HUES64 (cell line): ENCODE measurements at regions not wholly inside any gene's neighbourhood (a gene's known extent, or its start where the extent isn't known, plus 50 kb on each side); places are given as distances from the start of the nearest gene placed in this dataset.
"Not testable (repeated sequence)": the region's sequence is repeated elsewhere in the genome, so short reads cannot be mapped to it uniquely, and the experiment has no call there.

Source experiments
- H3K27ac ChIP-seq: 2 replicates; pipeline ENCODE4 v1.7.0; 2013; ENCODE audit warnings: low read depth, low read length, inconsistent platforms
- H3K27me3 ChIP-seq: 2 replicates; pipeline ENCODE4 v1.6.1; 2013; ENCODE audit warnings: mild to moderate bottlenecking, low read length; ENCODE audit not compliant: insufficient read depth
- H3K36me3 ChIP-seq: 2 replicates; pipeline ENCODE4 v1.6.1; 2013; ENCODE audit warnings: mild to moderate bottlenecking, low read length; ENCODE audit not compliant: insufficient read depth
- H3K4me1 ChIP-seq: 2 replicates; pipeline ENCODE4 v1.6.1; 2013; ENCODE audit warnings: mild to moderate bottlenecking, low read length, moderate library complexity; ENCODE audit not compliant: insufficient read depth
- H3K4me3 ChIP-seq: 2 replicates; pipeline ENCODE4 v1.5.1; 2013; ENCODE audit warnings: mild to moderate bottlenecking, low read length, moderate library complexity
- H3K9ac ChIP-seq: 2 replicates; pipeline ENCODE4 v1.6.1; 2013; ENCODE audit warnings: mild to moderate bottlenecking, low read depth, low read length
- H3K9me3 ChIP-seq: 2 replicates; pipeline ENCODE4 v1.6.1; 2013; ENCODE audit warnings: low read depth, low read length; ENCODE audit not compliant: insufficient read depth
- WGBS: fragments of 150-250, 120-280 bp; methylation state at CpG from one replicate; pipeline ENCODE4 v1.1.7; 2013; ENCODE audit warnings: missing lambda C conversion rate; 5-methylcytosine and 5-hydroxymethylcytosine counted together

DNA sequence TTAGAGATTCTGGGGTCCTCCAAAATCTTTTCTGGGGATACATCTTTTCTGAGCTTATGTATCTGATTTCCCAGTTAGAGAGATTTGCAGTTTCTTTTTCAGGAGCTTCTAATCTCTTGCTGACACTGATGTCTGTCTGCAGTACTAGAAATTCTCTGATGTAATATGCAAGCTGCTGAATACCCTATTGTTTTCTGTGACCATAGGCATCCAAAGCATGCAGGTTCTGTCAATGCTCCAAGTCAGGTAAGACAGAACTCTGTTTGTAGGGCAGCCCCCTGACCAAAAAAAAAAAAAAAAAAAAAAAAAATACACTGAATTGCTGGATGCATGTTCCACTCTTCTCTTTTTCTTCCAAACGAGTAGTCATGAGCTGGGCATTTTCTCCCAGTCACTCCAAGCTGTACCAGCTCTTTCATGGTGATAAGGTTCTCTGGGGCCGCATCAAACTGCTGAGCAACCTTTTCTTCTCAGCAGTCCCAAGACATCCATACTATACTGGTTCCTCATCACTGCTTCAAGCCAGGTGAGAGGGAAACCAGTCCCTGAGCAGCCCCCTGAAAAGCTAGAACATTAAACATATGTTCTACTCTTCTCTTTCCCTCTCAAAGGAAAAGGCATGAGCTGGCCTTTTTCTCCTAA, 354.9 kb upstream of the ANKRD20A1 start:
- not testable (repeated sequence) for H3K4me3 ChIP-seq, H3K27me3 ChIP-seq, H3K27ac ChIP-seq, H3K9me3 ChIP-seq, H3K4me1 ChIP-seq, H3K9ac ChIP-seq, H3K36me3 ChIP-seq
- WGBS, result no CpG with 5 or more reads among the region's 2 CpGs

DNA sequence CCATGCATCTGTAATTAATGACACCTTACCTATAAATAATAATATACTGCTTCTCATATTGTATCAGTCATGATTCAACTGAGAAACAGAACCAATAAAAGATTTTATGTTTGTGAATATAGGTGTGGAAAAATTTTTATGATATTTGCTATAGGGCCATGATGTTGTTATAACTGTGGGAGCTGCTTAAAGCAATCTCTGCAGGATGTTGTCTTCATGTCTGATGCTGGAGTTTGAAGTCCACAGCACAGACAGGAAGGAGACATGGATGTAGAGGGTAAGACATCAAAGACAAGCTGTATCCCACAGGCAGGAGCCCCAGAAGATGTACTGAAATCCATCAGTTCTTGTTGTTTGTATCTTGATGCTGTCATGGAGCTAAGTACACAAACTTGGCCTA, 366.7 kb upstream of the ANKRD20A1 start:
- H3K9ac ChIP-seq, H3K36me3 ChIP-seq, H3K4me3 ChIP-seq, H3K27me3 ChIP-seq, H3K4me1 ChIP-seq, H3K9me3 ChIP-seq, H3K27ac ChIP-seq: not testable (repeated sequence)

DNA sequence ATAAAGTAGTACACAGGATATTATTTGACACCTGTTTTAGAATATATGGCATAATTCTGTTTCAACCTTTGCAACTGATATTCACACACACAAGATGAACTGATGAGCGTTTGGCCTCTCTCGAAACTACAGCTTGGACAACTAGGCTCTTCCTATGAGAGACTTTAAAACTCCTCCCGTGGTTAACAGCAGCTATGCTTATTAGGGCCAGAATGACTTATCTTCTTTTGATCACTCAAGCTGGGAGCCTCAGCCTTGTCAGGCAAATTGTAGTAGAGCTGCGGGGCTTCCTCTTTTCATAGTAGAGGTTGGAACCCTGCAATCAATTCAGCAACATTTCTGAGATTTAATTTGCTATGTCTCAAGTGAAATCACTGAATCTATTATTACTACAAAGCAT, 381.3 kb upstream of the ANKRD20A1 start:
- no CpG with 5 or more reads among the region's 4 CpGs for WGBS

DNA sequence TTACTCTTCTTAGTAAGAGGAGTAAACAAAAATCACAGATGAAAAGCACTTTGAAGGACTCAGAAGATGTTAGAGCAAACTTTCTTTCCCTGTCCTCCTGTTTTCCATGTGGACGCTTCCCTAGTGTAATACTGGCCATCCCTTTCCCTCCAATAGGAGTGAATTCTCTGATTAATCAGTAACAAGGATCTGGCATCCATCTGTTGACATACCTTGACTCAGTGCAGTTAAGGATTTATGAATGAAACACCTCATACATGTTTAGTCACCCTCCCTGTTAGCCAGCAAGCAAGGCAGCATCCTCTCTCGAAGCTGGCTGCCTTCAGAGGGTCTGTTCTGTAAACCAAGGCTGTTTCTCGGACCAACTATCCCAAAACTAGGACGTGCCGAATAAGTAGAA, 388.0 kb upstream of the ANKRD20A1 start:
- H3K9me3 ChIP-seq, H3K27ac ChIP-seq, H3K4me3 ChIP-seq, H3K4me1 ChIP-seq, H3K9ac ChIP-seq, H3K27me3 ChIP-seq, H3K36me3 ChIP-seq: not testable (repeated sequence)
- WGBS, result no CpG with 5 or more reads among the region's 5 CpGs

More for the DNA sequence above, 381.3 kb upstream of the ANKRD20A1 start:
- H3K9me3 ChIP-seq, H3K27ac ChIP-seq, H3K36me3 ChIP-seq, H3K4me3 ChIP-seq, H3K4me1 ChIP-seq, H3K9ac ChIP-seq, H3K27me3 ChIP-seq: not testable (repeated sequence)

DNA sequence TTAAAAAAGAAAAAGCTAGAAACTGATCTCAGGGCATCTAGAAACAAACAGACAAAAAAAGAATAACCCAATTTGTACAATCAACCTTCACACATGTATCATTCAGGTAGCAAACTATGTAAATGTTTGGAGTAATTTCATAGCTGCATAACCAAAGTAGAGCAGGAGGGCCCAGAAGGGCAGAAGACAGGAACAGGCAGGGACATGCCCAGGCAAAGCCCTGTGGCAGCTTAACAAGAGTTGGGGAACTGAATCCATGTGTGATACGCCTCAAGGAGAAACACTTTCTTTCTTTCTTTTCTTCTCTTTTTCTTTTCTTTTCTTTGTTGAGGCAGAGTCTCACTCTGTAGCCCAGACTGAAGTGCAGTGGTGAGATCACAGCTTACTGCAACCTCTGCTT, 390.4 kb upstream of the ANKRD20A1 start:
- H3K9me3 ChIP-seq, H3K27ac ChIP-seq, H3K4me3 ChIP-seq, H3K9ac ChIP-seq, H3K36me3 ChIP-seq, H3K4me1 ChIP-seq, H3K27me3 ChIP-seq: not testable (repeated sequence)
- no CpG with 5 or more reads among the region's 1 CpG for WGBS

DNA sequence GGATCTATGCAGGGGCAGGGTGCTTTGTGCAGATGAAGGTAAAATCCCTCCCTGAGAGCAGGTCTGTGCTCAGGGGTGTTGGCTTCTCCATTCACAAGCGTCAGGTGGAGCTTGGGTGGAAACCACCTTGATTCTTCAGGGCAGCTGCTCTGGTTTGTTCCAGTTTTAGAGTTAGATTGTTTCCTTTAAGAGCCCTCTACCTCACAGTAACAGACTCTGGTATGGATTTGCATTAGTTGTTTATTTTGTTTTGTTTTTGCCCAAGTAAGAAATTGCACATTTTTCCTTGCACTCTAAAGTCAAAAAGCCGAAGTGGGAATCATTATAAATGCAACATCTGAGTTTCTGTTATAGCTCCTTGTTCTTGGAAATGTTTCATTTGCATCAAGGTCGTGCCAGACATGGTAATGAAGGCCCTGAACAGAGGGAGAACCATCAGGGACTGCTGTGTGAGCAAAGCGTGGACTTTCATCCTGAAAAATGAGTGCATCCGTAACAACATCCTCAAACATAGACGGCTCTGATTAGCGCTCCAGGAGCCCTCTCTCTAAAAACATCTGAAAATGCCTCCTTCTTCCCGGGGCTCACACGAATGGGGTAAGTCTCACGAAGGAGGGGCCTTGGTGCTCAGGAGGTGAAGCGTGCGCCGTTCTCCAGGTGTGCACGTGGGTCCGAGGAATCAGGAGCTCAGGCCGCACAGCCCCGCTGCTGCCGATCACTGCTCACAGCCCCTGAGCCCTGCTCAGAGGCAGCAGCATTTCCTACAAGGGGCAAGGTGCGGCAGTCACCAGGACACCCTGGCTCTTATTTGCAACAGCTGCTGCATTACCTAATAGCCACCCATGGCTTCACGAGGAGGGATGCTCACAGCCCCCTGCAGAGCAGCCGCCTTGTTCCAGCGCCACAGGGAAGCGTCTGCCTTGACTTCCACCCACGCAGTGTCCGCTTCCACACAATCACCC, 396.7 kb upstream of the ANKRD20A1 start:
- H3K36me3 ChIP-seq, H3K4me3 ChIP-seq, H3K9ac ChIP-seq, H3K27ac ChIP-seq, H3K9me3 ChIP-seq, H3K27me3 ChIP-seq, H3K4me1 ChIP-seq: not testable (repeated sequence)
- WGBS, result no CpG with 5 or more reads among the region's 25 CpGs

DNA sequence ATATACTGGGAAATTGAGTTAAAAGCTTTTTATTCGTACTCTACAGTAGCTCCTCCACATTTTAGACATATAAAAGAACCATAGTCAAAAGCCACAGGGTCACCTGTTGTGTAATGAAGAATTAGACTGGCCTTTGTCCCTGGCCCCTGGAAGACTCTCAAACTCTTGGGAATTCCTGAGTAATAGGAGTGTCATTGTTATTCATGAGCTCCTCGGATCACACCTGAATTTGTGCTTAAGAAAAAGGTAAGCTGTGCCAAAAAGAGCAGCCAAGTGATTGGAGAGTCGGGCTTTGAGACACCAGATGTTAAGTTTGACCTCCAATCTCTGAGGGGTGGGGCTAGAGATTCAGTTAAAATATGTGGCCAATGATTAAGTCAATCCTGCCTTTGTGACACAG, 405.8 kb upstream of the ANKRD20A1 start:
- not testable (repeated sequence) for H3K27ac ChIP-seq, H3K36me3 ChIP-seq, H3K9me3 ChIP-seq, H3K4me3 ChIP-seq, H3K4me1 ChIP-seq, H3K27me3 ChIP-seq, H3K9ac ChIP-seq
- no CpG with 5 or more reads among the region's 3 CpGs for WGBS

DNA sequence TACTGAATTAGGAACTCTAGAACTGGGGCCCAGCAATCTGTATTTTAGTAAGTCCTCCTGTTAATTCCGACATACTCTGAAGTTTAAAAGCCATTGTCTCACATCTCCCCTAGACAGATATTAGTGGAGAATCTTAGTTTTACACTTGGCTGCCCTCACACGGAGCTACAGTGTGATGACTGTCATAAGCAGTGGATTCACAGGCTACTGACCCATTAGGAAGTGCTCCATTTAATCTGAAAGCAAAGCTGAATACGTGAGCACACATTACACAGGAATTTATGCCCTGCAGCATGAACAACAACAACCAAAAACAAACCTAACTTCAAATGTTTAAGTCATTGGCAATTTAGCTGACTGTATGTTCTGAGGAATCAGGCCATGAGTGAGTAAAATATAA, 416.4 kb upstream of the ANKRD20A1 start:
- not testable (repeated sequence) for H3K36me3 ChIP-seq, H3K9me3 ChIP-seq
- WGBS, result no CpG with 5 or more reads among the region's 3 CpGs

DNA sequence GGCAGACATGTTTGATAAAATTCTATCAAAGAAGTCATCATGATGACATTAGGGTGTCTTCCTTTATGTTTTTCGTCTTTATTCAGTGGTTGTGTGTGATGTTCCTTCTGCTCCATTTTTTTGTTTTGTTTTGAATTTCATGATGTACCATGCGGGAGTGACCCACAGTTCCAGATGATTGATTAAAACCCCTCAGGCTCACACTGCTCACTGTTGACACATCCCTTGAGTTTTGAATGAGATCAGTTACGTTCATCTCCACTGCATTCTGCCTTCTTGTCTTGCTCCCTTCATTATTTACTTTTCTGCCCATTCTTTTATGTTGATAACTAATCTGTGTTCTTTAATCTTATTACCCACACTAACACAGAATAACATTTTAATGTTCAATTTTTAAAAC, 421.7 kb upstream of the ANKRD20A1 start:
- no CpG with 5 or more reads among the region's 3 CpGs for WGBS

More for the DNA sequence above, 416.4 kb upstream of the ANKRD20A1 start:
- not testable (repeated sequence) for H3K27me3 ChIP-seq, H3K4me1 ChIP-seq, H3K9ac ChIP-seq, H3K27ac ChIP-seq, H3K4me3 ChIP-seq

DNA sequence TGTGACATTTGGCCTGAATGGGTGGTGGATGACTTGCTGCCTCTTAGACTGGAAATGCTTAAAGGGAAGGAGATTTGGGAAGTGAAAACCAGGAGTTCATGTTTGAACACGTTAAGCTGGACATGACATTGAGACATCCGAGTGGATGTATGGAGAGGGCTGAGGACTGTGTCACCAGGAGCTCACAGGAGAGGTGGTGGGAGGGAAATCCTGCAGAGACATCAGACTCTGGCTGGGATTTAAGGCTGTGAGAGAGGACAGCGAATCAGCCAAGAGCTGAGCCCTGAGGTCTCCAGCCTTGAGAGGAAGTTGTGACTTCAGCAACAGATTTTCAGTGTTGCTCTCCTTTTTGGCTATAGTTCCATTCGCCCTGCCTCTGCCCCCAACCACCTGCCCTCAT, 432.5 kb upstream of the SPATA31A3 start:
- not testable (repeated sequence) for H3K9ac ChIP-seq, H3K4me3 ChIP-seq, H3K27me3 ChIP-seq, H3K27ac ChIP-seq, H3K4me1 ChIP-seq, H3K36me3 ChIP-seq, H3K9me3 ChIP-seq
- WGBS, result no CpG with 5 or more reads among the region's 4 CpGs

More for the DNA sequence above, 421.7 kb upstream of the ANKRD20A1 start:
- H3K4me3 ChIP-seq, H3K9ac ChIP-seq, H3K36me3 ChIP-seq, H3K4me1 ChIP-seq, H3K9me3 ChIP-seq, H3K27ac ChIP-seq, H3K27me3 ChIP-seq: not testable (repeated sequence)

DNA sequence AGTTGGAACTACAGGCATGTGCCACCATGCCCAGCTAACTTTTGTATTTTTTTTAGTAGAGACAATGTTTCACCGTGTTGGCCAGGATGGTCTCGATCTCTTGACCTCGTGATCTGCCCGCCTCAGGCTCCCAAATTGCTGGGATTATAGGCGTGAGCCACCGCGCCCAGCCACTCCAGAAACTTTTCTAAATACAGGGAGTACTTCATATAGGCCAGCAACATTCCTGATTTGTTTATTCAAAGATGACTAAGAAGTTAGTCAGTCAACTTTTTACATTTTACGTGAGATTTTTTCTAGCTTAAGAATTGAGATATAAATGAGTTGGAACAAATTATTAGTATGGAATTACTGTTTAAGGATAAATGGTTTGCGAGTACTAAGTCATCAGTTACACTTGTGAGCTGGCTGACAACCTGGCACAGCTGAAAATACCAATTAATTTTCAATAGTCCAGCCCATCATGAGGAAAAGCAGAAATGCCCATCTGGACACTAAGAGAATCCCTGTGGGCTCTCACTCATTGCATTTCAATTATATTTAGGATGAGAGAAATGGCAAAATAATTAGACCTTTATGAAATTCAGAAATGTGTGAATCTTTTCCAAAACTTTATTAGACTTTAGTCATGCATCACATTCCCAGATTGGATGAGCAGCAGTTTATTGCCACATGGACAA, 430.8 kb upstream of the SPATA31A3 start:
- not testable (repeated sequence) for H3K36me3 ChIP-seq, H3K27ac ChIP-seq, H3K27me3 ChIP-seq, H3K9me3 ChIP-seq, H3K4me1 ChIP-seq, H3K9ac ChIP-seq, H3K4me3 ChIP-seq
- WGBS, result 88% methylated on average over 1 of the region's 9 CpGs
